Germinal center (tissue), 1 donor: ENCODE measurements at regions not wholly inside any gene's neighbourhood (a gene's known extent, or its start where the extent isn't known, plus 50 kb on each side); places are given as distances from the start of the nearest gene placed in this dataset.

Experiments used
- DNase-seq: peaks from one replicate; pipeline ENCODE4 v3.0.0; 2012; ENCODE audit warnings: mixed read lengths, low spot score

- no peak for DNase-seq
Measured at GRCh38 chr5:33328818-33329217, 111.9 kb upstream of the TARS1 start.

DNA sequence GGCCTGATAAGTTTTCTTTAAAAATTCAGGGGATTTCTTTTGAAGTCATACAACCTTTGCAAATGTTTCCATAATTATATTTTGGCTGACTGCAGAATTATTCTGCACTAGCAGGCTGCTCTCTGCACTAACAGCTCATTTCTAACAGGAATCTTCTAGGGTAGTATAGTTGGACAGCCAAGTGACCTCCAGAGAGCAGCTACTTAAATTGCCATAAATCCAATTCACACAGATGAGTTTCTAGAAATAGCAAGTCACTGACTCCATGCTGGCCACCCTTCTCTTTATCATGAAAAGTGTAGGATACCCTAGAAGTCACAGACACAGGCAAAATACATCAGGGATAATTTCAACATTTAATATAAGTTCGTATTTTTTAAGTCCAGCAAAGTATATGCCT, 110.9 kb upstream of the TARS1 start:
- no peak for DNase-seq

DNA sequence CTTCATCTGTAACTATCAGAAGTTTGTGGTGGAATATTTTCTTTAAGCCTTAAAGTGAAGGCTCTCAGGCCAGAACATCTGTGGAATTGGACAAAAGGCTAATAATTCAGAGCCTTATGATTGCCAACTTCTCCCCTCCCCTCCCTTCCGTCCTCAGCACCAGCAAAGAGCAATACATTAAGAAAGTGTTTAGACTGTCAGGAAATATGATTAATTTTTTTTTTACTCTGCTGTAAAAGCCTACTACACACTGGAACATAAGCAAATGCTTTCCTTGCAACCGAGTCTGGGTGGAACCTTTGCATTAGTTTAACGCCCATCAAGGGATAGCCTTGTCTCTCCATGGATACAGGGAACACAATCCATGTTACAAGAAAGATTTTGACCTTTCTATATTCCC, 110.3 kb upstream of the TARS1 start:
- DNase-seq = no peak

- no peak for DNase-seq
Measured at GRCh38 chr5:33330992-33331391, 109.8 kb upstream of the TARS1 start.

- DNase-seq = no peak
Measured at GRCh38 chr5:33332804-33333203, 108.0 kb upstream of the TARS1 start.

DNA sequence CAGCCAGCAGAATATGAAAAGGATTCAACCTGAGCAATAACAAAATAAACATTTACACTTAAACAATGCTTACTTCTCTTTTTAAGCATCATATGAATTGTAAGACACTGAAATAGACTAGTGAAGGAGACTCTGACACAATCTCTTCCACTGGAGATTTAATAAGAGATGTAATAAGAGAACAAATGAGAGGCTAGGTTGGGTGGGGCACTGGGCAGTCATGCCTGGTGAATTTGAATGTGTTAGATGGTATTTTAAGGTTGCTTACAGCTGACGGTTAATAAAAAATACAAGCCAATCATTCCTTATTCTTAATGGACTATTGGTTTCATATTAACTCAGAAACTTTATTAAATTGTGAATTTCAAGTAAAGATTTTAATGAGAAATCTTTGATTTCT, 105.9 kb upstream of the TARS1 start:
- DNase-seq = no peak

DNA sequence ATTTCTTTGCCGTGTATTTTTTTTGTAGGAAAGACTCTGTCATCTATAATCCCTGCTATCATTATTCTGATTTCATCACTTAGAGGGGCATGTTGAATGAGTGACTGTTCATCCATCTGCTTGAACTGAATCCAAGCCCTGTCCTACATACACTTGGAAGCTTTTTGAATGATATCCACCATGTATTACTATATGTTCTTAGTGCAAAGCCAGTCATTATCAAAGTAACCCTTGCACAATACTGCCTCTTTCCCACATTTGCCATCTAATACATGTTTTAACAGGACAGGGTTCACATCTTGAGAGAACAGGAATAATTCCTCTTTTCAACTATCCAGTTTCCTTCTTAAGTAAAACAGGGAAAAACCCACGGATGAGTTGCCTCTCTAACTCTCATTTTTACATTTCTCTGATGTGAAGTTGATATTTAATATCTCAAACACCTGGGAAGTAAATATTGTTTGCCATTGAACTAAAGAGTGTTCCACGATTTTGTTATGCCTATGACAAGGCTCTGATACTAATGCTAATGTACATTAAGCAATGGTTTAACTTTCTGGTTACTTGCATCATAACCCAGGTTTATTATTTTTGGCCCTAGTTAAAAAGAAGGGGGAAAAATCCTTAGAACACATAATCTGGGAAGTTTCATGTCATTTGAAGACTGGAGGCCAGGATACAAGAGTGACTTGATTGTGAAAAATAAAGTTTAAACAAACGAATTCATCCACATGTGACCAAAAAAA, 103.7 kb upstream of the TARS1 start:
- DNase-seq = no peak

- DNase-seq = no peak
Measured at GRCh38 chr5:33337637-33337992, 103.2 kb upstream of the TARS1 start.

DNA sequence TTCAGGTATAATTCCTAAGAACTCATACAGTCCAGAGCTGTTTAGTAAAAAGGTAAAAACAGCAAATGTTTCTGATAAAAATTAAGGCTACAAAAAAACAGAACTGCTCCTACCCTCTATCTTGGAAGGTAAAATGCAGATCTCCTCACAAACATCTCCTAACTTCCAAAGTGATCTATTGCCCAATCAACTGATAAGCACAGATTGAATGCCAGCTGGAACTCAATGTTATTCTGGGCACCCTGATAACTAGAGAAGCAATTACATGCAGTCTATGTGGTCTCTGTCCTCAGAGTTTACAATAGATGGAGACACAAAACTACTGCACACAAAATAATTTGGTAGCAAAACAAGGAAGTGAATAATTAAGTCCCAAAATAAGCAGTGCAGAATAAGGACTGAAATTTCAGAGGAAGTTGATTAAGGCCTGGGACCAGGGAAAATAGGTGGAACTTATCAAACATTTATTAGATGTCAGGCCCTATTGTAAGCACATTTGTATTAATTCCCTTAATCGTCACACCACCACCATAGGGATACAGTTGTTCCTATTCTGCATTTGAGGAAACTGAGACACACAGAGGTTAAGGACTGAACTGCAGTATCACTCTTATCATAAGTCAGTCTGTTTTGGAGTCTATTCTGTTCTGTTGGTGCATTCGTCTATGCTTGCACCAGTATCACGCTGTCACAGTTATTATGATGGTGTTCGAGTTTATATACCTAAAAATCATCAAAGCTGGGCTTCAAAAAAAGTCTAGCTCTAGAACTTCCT, 102.2 kb upstream of the TARS1 start:
- DNase-seq = no peak

DNA sequence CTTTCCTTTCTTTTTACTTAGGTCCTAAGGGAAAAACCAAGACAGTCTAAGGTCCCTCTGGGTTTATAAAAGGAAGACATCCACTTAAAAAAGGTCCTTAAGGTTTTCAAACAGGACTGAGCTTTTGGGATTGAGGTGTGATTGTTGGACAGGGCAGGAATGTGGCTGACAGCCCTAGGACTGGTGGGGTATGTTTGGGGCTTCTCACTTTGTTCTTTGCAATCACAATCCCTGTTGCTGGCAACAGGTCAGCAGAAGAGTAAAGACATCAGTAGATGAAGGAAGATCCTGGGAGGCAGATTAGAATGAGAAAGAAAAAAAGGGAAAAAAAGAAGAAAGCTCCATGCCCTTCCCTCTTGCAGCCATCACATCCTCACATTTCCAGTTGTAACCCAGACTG, 101.4 kb upstream of the TARS1 start:
- no peak for DNase-seq

- no peak for DNase-seq
Measured at GRCh38 chr5:33340195-33340594, 100.6 kb upstream of the TARS1 start.

- DNase-seq = no peak
Measured at GRCh38 chr5:33341351-33341750, 99.4 kb upstream of the TARS1 start.

- DNase-seq = no peak
Measured at GRCh38 chr5:33343676-33344327, 97.0 kb upstream of the TARS1 start.

GRCh38 chr5:33346534-33346933, 94.2 kb upstream of the TARS1 start:
- no peak for DNase-seq

DNA sequence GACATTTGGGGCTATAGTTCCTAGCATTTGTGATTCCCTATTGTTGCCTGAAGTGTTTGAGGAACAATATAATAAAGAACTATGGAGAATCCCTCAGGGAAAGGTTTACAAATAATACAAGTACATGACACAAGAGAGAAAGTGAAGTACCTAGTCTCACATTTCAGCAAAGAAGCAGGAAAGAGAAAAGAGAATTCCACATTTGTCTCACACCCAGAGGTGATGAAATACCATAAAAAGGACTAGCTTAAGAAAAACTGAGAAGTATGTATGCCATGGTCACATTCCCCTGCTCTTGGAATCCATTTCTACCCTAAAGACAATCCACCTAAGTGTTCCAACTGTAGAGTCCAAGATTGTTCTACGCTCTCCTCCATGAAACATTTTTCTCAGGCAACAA, 79.0 kb upstream of the TARS1 start:
- DNase-seq = no peak

- DNase-seq = no peak
Measured at GRCh38 chr5:33362915-33363314, 77.8 kb upstream of the TARS1 start.

DNA sequence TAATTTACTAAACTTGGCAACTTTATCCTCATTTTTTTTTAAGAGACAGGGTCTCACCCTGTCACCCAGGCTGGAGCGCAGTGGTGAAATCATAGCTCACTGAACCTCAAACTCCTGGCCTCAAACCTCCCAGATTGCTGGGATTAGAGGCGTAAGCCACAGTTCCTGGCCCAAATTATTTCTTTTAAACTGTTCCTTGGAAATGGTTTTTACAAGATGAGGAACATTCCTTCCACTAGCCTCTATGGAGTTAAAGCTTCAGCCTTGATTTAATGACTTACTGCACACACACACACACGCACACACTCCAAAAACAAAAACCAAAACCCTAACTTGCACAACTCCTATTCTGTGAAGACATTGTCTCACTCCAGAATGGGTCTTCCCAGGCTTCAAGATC, 77.2 kb upstream of the TARS1 start:
- no peak for DNase-seq

DNA sequence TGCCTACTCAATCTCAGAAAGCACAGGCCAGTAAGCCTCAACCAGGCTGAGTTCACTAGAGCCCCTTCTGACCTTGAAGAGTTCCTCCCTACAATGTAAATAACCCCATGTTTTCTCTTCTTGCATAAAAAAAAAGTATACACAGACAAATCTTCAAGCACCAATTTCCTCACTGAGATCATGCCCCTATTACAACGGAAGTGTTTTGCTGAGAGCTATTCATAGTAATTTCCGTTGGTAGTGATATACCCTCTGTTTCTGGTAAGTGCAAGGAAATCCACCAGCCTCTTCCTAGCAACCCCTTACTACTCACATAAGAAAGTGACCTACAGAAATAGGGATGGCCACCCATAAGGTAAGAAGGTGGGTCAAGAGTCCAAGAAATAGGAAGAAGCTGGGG, 76.4 kb upstream of the TARS1 start:
- no peak for DNase-seq

- no peak for DNase-seq
Measured at GRCh38 chr5:33367416-33367815, 73.3 kb upstream of the TARS1 start.

- no peak for DNase-seq
Measured at GRCh38 chr5:33369485-33370465, 71.0 kb upstream of the TARS1 start.

GRCh38 chr5:33370466-33370859, 70.3 kb upstream of the TARS1 start:
- DNase-seq = no peak

DNA sequence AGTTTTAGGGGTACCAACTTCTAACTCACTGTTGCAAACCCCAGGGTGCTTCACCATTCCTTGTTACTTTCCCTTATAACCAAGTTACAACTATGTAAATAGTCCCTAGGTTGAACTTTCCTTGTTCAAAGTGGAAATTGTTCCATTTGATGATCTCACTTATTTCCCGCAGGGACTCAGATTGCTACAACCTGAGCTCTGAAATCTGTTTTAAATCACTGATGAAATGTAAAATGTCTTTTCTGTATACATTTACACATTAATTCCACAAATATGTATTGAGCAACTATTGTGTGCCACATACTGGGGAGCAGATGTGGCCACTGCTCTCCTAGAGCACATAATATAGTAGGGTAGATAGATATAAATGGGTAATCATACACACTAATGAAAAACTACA, 69.1 kb upstream of the TARS1 start:
- DNase-seq = no peak
